ENCODE measurements at regions not wholly inside any gene's neighbourhood (a gene's known extent, or its start where the extent isn't known, plus 50 kb on each side); places are given as distances from the start of the nearest gene placed in this dataset.

DNA sequence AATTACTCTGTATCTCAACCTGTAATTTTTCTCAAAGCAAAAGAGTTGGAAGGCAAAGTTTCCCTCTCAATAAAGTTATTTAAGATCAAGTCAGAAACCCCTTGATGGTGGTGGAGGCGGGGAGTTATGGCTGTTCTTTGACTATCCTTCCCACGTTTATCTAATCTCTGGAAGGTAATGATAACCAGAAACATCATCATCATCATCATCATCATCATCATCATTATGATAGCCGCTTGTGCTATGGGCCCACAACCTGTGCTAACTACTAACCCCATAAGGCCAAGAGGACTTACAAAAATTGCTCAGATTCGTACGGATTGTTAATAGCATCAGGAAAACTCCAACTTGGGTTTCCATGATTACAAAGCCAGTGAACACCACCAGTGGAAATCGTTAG is 502.3 kb downstream of the SH2D4B start:
- Histone ChIP-seq H3K36me3 (ENCODE audit: insufficient read depth, low read length) (no peaks in the 10 kb centered on the region), H3K4me2 (ENCODE audit: low read length) (no peak overlapping the region), H2AFZ (ENCODE audit: low read depth, low read length) (no peak overlapping the region), H4K20me1 (ENCODE audit: insufficient read depth, low read length) (no peaks in the 10 kb centered on the region), H3K4me3 (ENCODE audit: insufficient read depth, low read depth, low read length) (no peak overlapping the region), H3K27ac (ENCODE audit: low read depth, low read length) (no peak overlapping the region), H3K9ac (ENCODE audit: low read length) (no peak overlapping the region), H3K9me3 (ENCODE audit: insufficient read depth, low read depth, low read length) (no peaks in the 10 kb centered on the region), H3K4me1 (ENCODE audit: insufficient read depth, low read length) (no peaks in the 10 kb centered on the region), H3K27me3 (ENCODE audit: insufficient read depth, low read length) (no peaks in the 10 kb centered on the region), H3K79me2 (ENCODE audit: insufficient read depth, low read length) (no peaks in the 10 kb centered on the region)
- H3K9me3 Mint-ChIP-seq (ENCODE audit: unreplicated experiment) = peaks cover 3% of the 10 kb centered on the region
- peak overlapping the region; percentile 31 for H3K27ac Mint-ChIP-seq (ENCODE audit: unreplicated experiment)
- no peak overlapping the region for H3K4me3 Mint-ChIP-seq (ENCODE audit: unreplicated experiment)
- DNase-seq (ENCODE audit: low read depth) = no peak
- peaks cover 2% of the 10 kb centered on the region for H3K27me3 Mint-ChIP-seq (ENCODE audit: low read depth, unreplicated experiment)
- H3K4me1 Mint-ChIP-seq (ENCODE audit: low read depth, unreplicated experiment) = no peaks in the 10 kb centered on the region
- no peaks in the 10 kb centered on the region for H3K36me3 Mint-ChIP-seq (ENCODE audit: low read depth, unreplicated experiment)
- TF ChIP-seq, protein P1, sequence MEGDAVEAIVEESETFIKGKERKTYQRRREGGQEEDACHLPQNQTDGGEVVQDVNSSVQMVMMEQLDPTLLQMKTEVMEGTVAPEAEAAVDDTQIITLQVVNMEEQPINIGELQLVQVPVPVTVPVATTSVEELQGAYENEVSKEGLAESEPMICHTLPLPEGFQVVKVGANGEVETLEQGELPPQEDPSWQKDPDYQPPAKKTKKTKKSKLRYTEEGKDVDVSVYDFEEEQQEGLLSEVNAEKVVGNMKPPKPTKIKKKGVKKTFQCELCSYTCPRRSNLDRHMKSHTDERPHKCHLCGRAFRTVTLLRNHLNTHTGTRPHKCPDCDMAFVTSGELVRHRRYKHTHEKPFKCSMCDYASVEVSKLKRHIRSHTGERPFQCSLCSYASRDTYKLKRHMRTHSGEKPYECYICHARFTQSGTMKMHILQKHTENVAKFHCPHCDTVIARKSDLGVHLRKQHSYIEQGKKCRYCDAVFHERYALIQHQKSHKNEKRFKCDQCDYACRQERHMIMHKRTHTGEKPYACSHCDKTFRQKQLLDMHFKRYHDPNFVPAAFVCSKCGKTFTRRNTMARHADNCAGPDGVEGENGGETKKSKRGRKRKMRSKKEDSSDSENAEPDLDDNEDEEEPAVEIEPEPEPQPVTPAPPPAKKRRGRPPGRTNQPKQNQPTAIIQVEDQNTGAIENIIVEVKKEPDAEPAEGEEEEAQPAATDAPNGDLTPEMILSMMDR (IDR thresholded peaks at IDR 0.05; ENCODE audit: insufficient read depth, low read depth, low read length) = no peak
- no peak for TF ChIP-seq EZH2 (IDR thresholded peaks at IDR 0.05; ENCODE audit: insufficient read depth, low read length)
- FAIRE-seq = no peak

DNA sequence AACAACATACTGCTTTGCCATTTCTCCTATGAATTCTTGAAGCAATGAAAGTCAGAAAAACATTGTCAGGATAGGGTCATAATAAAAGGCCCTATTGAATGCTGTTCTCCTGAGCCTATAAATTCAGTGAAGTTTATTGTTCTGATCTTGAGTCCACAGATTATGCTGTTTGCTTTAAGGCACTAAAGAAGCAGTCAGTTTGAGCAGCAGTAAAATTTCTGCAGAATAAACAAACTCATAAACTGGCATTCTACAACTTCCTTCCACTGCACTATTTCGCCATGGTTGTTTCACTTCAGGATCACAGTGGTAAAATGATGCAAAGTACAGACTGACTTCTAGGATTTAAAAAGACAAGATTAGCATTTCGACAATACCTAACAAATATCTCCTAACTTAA is 503.2 kb downstream of the SH2D4B start:
- Mint-ChIP-seq H3K4me3 (ENCODE audit: unreplicated experiment) (no peak overlapping the region), H3K27ac (ENCODE audit: unreplicated experiment) (no peak overlapping the region), H3K9me3 (ENCODE audit: unreplicated experiment) (peaks cover 3% of the 10 kb centered on the region), H3K27me3 (ENCODE audit: low read depth, unreplicated experiment) (no peaks in the 10 kb centered on the region), H3K36me3 (ENCODE audit: low read depth, unreplicated experiment) (no peaks in the 10 kb centered on the region), H3K4me1 (ENCODE audit: low read depth, unreplicated experiment) (no peaks in the 10 kb centered on the region)
- Histone ChIP-seq H3K27me3 (ENCODE audit: insufficient read depth, low read length) (no peaks in the 10 kb centered on the region), H3K4me2 (ENCODE audit: low read length) (no peak overlapping the region), H3K4me1 (ENCODE audit: insufficient read depth, low read length) (no peaks in the 10 kb centered on the region), H3K27ac (ENCODE audit: low read depth, low read length) (no peak overlapping the region), H3K9me3 (ENCODE audit: insufficient read depth, low read depth, low read length) (no peaks in the 10 kb centered on the region), H4K20me1 (ENCODE audit: insufficient read depth, low read length) (no peaks in the 10 kb centered on the region), H2AFZ (ENCODE audit: low read depth, low read length) (no peak overlapping the region), H3K4me3 (ENCODE audit: insufficient read depth, low read depth, low read length) (no peak overlapping the region), H3K36me3 (ENCODE audit: insufficient read depth, low read length) (no peaks in the 10 kb centered on the region), H3K79me2 (ENCODE audit: insufficient read depth, low read length) (no peaks in the 10 kb centered on the region), H3K9ac (ENCODE audit: low read length) (no peak overlapping the region)
- TF ChIP-seq EZH2 (IDR thresholded peaks at IDR 0.05; ENCODE audit: insufficient read depth, low read length) = no peak
- TF ChIP-seq, protein P1 (IDR thresholded peaks at IDR 0.05; ENCODE audit: insufficient read depth, low read depth, low read length) = no peak
- FAIRE-seq = no peak
- no peak for DNase-seq (ENCODE audit: low read depth)

DNA sequence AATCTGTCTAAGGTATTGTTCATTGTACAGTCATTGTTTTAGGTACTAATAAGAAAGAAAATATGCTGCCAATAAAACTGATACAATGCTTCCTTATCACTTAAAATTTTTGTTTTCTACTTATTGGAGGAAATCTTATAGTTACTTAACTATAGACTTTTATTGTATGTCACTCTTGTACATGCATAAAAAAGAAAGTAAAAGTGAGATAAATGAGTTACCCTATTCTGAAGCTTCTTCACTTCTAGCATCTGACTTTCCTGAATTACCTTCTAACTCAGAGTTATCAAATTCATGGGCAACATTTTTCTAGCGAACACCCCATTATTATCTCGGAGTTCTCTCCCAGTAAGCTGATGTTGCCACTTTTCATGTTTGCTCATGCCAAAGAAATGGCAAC is 504.9 kb downstream of the SH2D4B start:
- no peak for TF ChIP-seq EZH2 (IDR thresholded peaks at IDR 0.05; ENCODE audit: insufficient read depth, low read length)
- TF ChIP-seq, protein P1 (IDR thresholded peaks at IDR 0.05; ENCODE audit: insufficient read depth, low read depth, low read length) = no peak
- H3K9ac ChIP-seq (ENCODE audit: low read length) = no peak overlapping the region
- H3K27ac Mint-ChIP-seq (ENCODE audit: unreplicated experiment) = no peak overlapping the region
- no peak overlapping the region for H3K27ac ChIP-seq (ENCODE audit: low read depth, low read length)
- H3K9me3 Mint-ChIP-seq (ENCODE audit: unreplicated experiment) = no peaks in the 10 kb centered on the region
- no peak overlapping the region for H3K4me2 ChIP-seq (ENCODE audit: low read length)
- FAIRE-seq = no peak
- H3K27me3 ChIP-seq (ENCODE audit: insufficient read depth, low read length) = no peaks in the 10 kb centered on the region
- H3K4me3 Mint-ChIP-seq (ENCODE audit: unreplicated experiment) = no peak overlapping the region
- H3K36me3 ChIP-seq (ENCODE audit: insufficient read depth, low read length) = no peaks in the 10 kb centered on the region
- H3K4me1 ChIP-seq (ENCODE audit: insufficient read depth, low read length) = no peaks in the 10 kb centered on the region
- H3K27me3 Mint-ChIP-seq (ENCODE audit: low read depth, unreplicated experiment) = no peaks in the 10 kb centered on the region
- no peaks in the 10 kb centered on the region for H4K20me1 ChIP-seq (ENCODE audit: insufficient read depth, low read length)
- H3K4me3 ChIP-seq (ENCODE audit: insufficient read depth, low read depth, low read length) = no peak overlapping the region
- no peak overlapping the region for H2AFZ ChIP-seq (ENCODE audit: low read depth, low read length)
- DNase-seq (ENCODE audit: low read depth) = no peak
- H3K79me2 ChIP-seq (ENCODE audit: insufficient read depth, low read length) = no peaks in the 10 kb centered on the region
- H3K4me1 Mint-ChIP-seq (ENCODE audit: low read depth, unreplicated experiment) = no peaks in the 10 kb centered on the region
- no peaks in the 10 kb centered on the region for H3K36me3 Mint-ChIP-seq (ENCODE audit: low read depth, unreplicated experiment)
- no peaks in the 10 kb centered on the region for H3K9me3 ChIP-seq (ENCODE audit: insufficient read depth, low read depth, low read length)

Data from astrocyte (in vitro differentiated cells and primary cell).